H1 (cell line): ENCODE measurements at regions not wholly inside any gene's neighbourhood (a gene's known extent, or its start where the extent isn't known, plus 50 kb on each side); places are given as distances from the start of the nearest gene placed in this dataset.

Experiments used
- CTCF ChIA-PET: fragments of 300-600 bp; sonication (Branson Sonifier 250); formaldehyde crosslinking; loops from one replicate; lab custom pipeline; 2021; ENCODE audit not compliant: partially characterized antibody; lab: Charles Lee
- POLR2A ChIA-PET: fragments of 300-600 bp; sonication (Branson Sonifier 250); formaldehyde crosslinking; loops from one replicate; lab custom pipeline; 2021; ENCODE audit warnings: inconsistent platforms; ENCODE audit not compliant: partially characterized antibody; lab: Charles Lee
- DNase-seq, 2 experiments: peaks; one replicate each; pipeline versions ENCODE4 v3.0.0 to v3.0.0-alpha.2; 2010 to 2022; ENCODE audit warnings: low spot score in 2 of 2, low read depth in 1 of 2, mixed read lengths in 1 of 2
- FAIRE-seq: peaks from 2 replicates; lab custom pipeline; 2011; peaks lifted over from hg19 to GRCh38; lab: Jason Lieb, UNC
- H2AFZ ChIP-seq: 2 replicates; pipeline ENCODE4 v1.8.1; 2012; ENCODE audit warnings: low read length, inconsistent platforms
- H2AK5ac ChIP-seq: 2 replicates; pipeline ENCODE4 v1.6.1; 2013; ENCODE audit warnings: low read depth, low read length
- H2BK120ac ChIP-seq: replicated peaks from 2 replicates; pipeline ENCODE3; 2013; ENCODE audit warnings: low read depth, low read length, inconsistent platforms
- H2BK12ac ChIP-seq: 2 replicates; pipeline ENCODE4 v1.6.1; 2013; ENCODE audit warnings: low read depth, low read length
- H2BK15ac ChIP-seq: 2 replicates; pipeline ENCODE4 v1.6.1; 2013; ENCODE audit warnings: low read length
- H2BK20ac ChIP-seq: 2 replicates; pipeline ENCODE4 v1.6.1; 2013; ENCODE audit warnings: low read length
- H2BK5ac ChIP-seq: 2 replicates; pipeline ENCODE4 v1.6.1; 2013; ENCODE audit warnings: low read depth, low read length
- H3K14ac ChIP-seq: 2 replicates; pipeline ENCODE4 v1.6.1; 2013; ENCODE audit warnings: inconsistent platforms; ENCODE audit not compliant: insufficient read length
- H3K18ac ChIP-seq: 2 replicates; pipeline ENCODE4 v1.6.1; 2013; ENCODE audit warnings: low read length; ENCODE audit errors: extremely low read depth
- H3K23ac ChIP-seq: 2 replicates; pipeline ENCODE4 v1.6.1; 2013; ENCODE audit warnings: inconsistent platforms; ENCODE audit not compliant: insufficient read length
- H3K23me2 ChIP-seq: 2 replicates; pipeline ENCODE4 v1.6.1; 2013; ENCODE audit warnings: low read depth, low read length
- H3K27ac ChIP-seq: 2 replicates; pipeline ENCODE4 v1.6.1; 2011; ENCODE audit warnings: low read depth, low read length, inconsistent platforms
- H3K27me3 ChIP-seq, 4 experiments: replicated peaks in 1 of 4; 1 replicate in 1 of 4; 2 replicates in 3 of 4; pipeline versions ENCODE4 v1.6.1 to v1.8.1; 2011 to 2013; ENCODE audit warnings: low read length in 3 of 4, mild to moderate bottlenecking in 3 of 4, inconsistent platforms in 2 of 4, mixed read lengths in 2 of 4, moderate library complexity in 1 of 4; ENCODE audit not compliant: control insufficient read depth in 3 of 4, insufficient read depth in 3 of 4; ENCODE audit errors: extremely low read depth in 1 of 4
- H3K36me3 ChIP-seq, 4 experiments: 2 replicates each; pipeline versions ENCODE4 v1.6.1 to v1.8.1; 2011 to 2013; ENCODE audit warnings: mild to moderate bottlenecking in 4 of 4, low read length in 3 of 4, moderate library complexity in 2 of 4, control low read depth in 1 of 4, inconsistent platforms in 1 of 4; ENCODE audit not compliant: insufficient read depth in 4 of 4, control insufficient read depth in 2 of 4
- H3K4ac ChIP-seq: replicated peaks from 2 replicates; pipeline ENCODE3; 2013; ENCODE audit warnings: low read length, low read depth, mixed read lengths, inconsistent platforms; ENCODE audit not compliant: insufficient read length
- H3K4me1 ChIP-seq, 4 experiments: replicated peaks in 1 of 4; 1 replicate in 1 of 4; 2 replicates in 3 of 4; pipeline versions ENCODE4 v1.6.1 to v1.8.1; 2011 to 2013; ENCODE audit warnings: low read length in 3 of 4, inconsistent platforms in 2 of 4, mixed read lengths in 1 of 4; ENCODE audit not compliant: insufficient read depth in 4 of 4, control insufficient read depth in 3 of 4
- H3K4me2 ChIP-seq, 2 experiments: 2 replicates each; pipeline versions ENCODE4 v1.6.1 to v1.8.1; 2011 to 2013; ENCODE audit warnings: low read depth in 2 of 2, low read length in 2 of 2, control low read depth in 1 of 2, inconsistent platforms in 1 of 2, mild to moderate bottlenecking in 1 of 2; ENCODE audit not compliant: insufficient read depth in 1 of 2
- H3K4me3 ChIP-seq, 4 experiments: fragments of 200-600, 300-600 bp in 1 of 4; sonication (generic), shearing (Covaris generic), sonication (Bioruptor Twin) in 1 of 4; 2 replicates each; pipeline versions ENCODE4 v1.5.1 to v1.8.1; 2011 to 2016; ENCODE audit warnings: low read length in 4 of 4, low read depth in 3 of 4, control low read depth in 2 of 4, inconsistent platforms in 2 of 4, mild to moderate bottlenecking in 2 of 4, mixed read lengths in 1 of 4, moderate library complexity in 1 of 4; ENCODE audit not compliant: insufficient read depth in 2 of 4; ENCODE audit errors: extremely low read depth in 1 of 4
- H3K56ac ChIP-seq: replicated peaks from 2 replicates; pipeline ENCODE3; 2013; ENCODE audit warnings: low read depth, mild to moderate bottlenecking, mixed read lengths, low read length, inconsistent platforms; ENCODE audit not compliant: insufficient read length
- H3K79me1 ChIP-seq: 2 replicates; pipeline ENCODE4 v1.6.1; 2013; ENCODE audit warnings: low read depth, low read length, control low read depth
- H3K79me2 ChIP-seq, 2 experiments: 2 replicates each; pipeline versions ENCODE4 v1.6.1 to v1.8.1; 2012 to 2013; ENCODE audit warnings: low read length in 2 of 2, mild to moderate bottlenecking in 2 of 2, inconsistent platforms in 1 of 2; ENCODE audit not compliant: insufficient read depth in 2 of 2, control insufficient read depth in 1 of 2
- H3K9ac ChIP-seq, 4 experiments: replicated peaks in 1 of 4; 1 replicate in 1 of 4; 2 replicates in 3 of 4; pipeline versions ENCODE4 v1.6.1 to v1.8.1; 2011 to 2013; ENCODE audit warnings: low read depth in 3 of 4, low read length in 3 of 4, control low read depth in 2 of 4, mild to moderate bottlenecking in 2 of 4, moderate library complexity in 2 of 4, inconsistent platforms in 1 of 4; ENCODE audit errors: extremely low read depth in 1 of 4
- H3K9me3 ChIP-seq, 2 experiments: 2 replicates each; pipeline versions ENCODE4 v1.6.1 to v1.8.1; 2012 to 2013; ENCODE audit warnings: mild to moderate bottlenecking in 2 of 2, moderate library complexity in 2 of 2, control low read depth in 1 of 2, inconsistent platforms in 1 of 2, low read depth in 1 of 2, low read length in 1 of 2, mixed read lengths in 1 of 2; ENCODE audit not compliant: insufficient read depth in 2 of 2
- H4K20me1 ChIP-seq, 2 experiments: replicated peaks in 1 of 2; 2 replicates each; pipeline versions ENCODE3 to v1.8.1; 2011 to 2013; ENCODE audit warnings: inconsistent platforms in 2 of 2, low read length in 2 of 2, mild to moderate bottlenecking in 1 of 2; ENCODE audit not compliant: insufficient read depth in 2 of 2, control insufficient read depth in 1 of 2
- H4K5ac ChIP-seq: 2 replicates; pipeline ENCODE4 v1.6.1; 2013; ENCODE audit warnings: low read length, low read depth, mixed read lengths, inconsistent platforms; ENCODE audit not compliant: insufficient read length
- H4K8ac ChIP-seq: 2 replicates; pipeline ENCODE4 v1.8.0; 2013; ENCODE audit warnings: mild to moderate bottlenecking, moderate library complexity, low read length, inconsistent platforms; ENCODE audit not compliant: insufficient read depth; ENCODE audit errors: extremely low read depth
- H4K91ac ChIP-seq: replicated peaks from 2 replicates; pipeline ENCODE3; 2013; ENCODE audit warnings: low read length, mixed read lengths, inconsistent platforms; ENCODE audit not compliant: insufficient read length
- ATF2 ChIP-seq: IDR thresholded peaks from 2 replicates; pipeline ENCODE4 v1.6.1; 2012; ENCODE audit warnings: low read length, inconsistent platforms
- ATF3 ChIP-seq: IDR thresholded peaks from 2 replicates; pipeline ENCODE4 v1.6.1; 2011; ENCODE audit warnings: low read depth, mild to moderate bottlenecking, low read length; ENCODE audit not compliant: insufficient read depth
- CTBP2 ChIP-seq: IDR thresholded peaks from 2 replicates; pipeline ENCODE4 v1.7.0; 2011; ENCODE audit warnings: borderline replicate concordance, mild to moderate bottlenecking, moderate library complexity, mixed read lengths, low read length; ENCODE audit not compliant: insufficient read depth, insufficient read length
- FOSL1 ChIP-seq: IDR thresholded peaks from 2 replicates; pipeline ENCODE4 v1.6.1; 2011; ENCODE audit warnings: mild to moderate bottlenecking, low read depth, low read length, moderate library complexity; ENCODE audit not compliant: insufficient read depth
- KDM1A ChIP-seq: fragments of 200-600, 300-600 bp; sonication (generic); IDR thresholded peaks from 2 replicates; pipeline ENCODE4 v1.7.1; 2016; ENCODE audit warnings: mild to moderate bottlenecking, low read length, borderline replicate concordance
- PHF8 ChIP-seq: fragments of 200-600 bp; sonication (generic); conservative IDR thresholded peaks from 2 replicates; pipeline ENCODE4 v1.7.1; 2012; ENCODE audit warnings: low read depth, mild to moderate bottlenecking, inconsistent platforms, low read length, moderate library complexity
- POLR2A ChIP-seq, 2 experiments: IDR thresholded peaks; 1 replicate in 1 of 2; 2 replicates in 1 of 2; pipeline ENCODE4 v1.6.1; 2011; ENCODE audit warnings: low read depth in 2 of 2, low read length in 2 of 2, mild to moderate bottlenecking in 2 of 2; ENCODE audit errors: control extremely low read depth in 1 of 2
- RBBP5 ChIP-seq: IDR thresholded peaks from 2 replicates; pipeline ENCODE4 v1.7.1; 2012; ENCODE audit warnings: low read depth, mild to moderate bottlenecking, inconsistent platforms, low read length, moderate library complexity, borderline replicate concordance
- WGBS, 2 experiments: shearing (Covaris generic) in 1 of 2; methylation state at CpG; one replicate each; pipeline versions ENCODE4 v1.1.6 to v1.1.7; 2013 to 2015; ENCODE audit warnings: low lambda C conversion rate in 2 of 2, mixed read lengths in 2 of 2, inconsistent platforms in 1 of 2, low coverage in 1 of 2, missing lambda C conversion rate in 1 of 2; ENCODE audit not compliant: insufficient replicate concordance in 2 of 2, insufficient coverage in 1 of 2, insufficient read length in 1 of 2; ENCODE audit errors: extremely low coverage in 1 of 2, missing lambda C conversion rate in 1 of 2; 5-methylcytosine and 5-hydroxymethylcytosine counted together

GRCh38 chr2:38192976-38193375 is 117.0 kb upstream of the CYP1B1 start:
- Histone ChIP-seq H3K4ac (no peak overlapping the region), H4K91ac (no peak overlapping the region), H2BK120ac (no peak overlapping the region), H3K79me2 (no peaks in the 10 kb centered on the region), H2AK5ac (no peak overlapping the region), H3K4me1 (peaks cover 0 to 5% (median 3%) of the 10 kb centered on the region in 4 experiments; a peak in 4 of 7 replicates), H2BK5ac (no peak overlapping the region), H3K14ac (no peak overlapping the region), H3K9me3 (no peaks in the 10 kb centered on the region), H2BK12ac (no peak overlapping the region), H3K79me1 (no peaks in the 10 kb centered on the region), H2BK20ac (no peak overlapping the region), H3K27me3 (no peaks in the 10 kb centered on the region), H3K18ac (no peak overlapping the region), H3K4me3 (no peak overlapping the region), H2BK15ac (no peak overlapping the region), H2AFZ (0 out of 2 replicates have a peak overlapping the region, but pooled peaks have one; percentile 16), H3K56ac (no peak overlapping the region), H3K4me2 (no peak overlapping the region), H4K8ac (no peak overlapping the region), H3K36me3 (no peaks in the 10 kb centered on the region), H3K9ac (no peak overlapping the region), H4K5ac (no peak overlapping the region), H3K23me2 (no peaks in the 10 kb centered on the region), H3K27ac (no peak overlapping the region), H3K23ac (no peak overlapping the region), H4K20me1 (no peaks in the 10 kb centered on the region)
- CTCF ChIA-PET = interaction anchor here (0.8 to 1.0 kb wide), 2 partner anchors 11 to 80 kb away, joined by 3 to 4 read pairs; no protein-coding TSS in a partner anchor
- DNase-seq (no peak), FAIRE-seq (no peak)
- WGBS, 2 experiments = 68% methylated on average over 3 of the region's 3 CpGs; no CpG with 5 or more reads in 1 of the 2 experiments
- POLR2A ChIA-PET = interaction anchor here (0.6 kb wide), 1 partner anchor 299 kb away, joined by 5 read pairs; no protein-coding TSS in a partner anchor
- TF ChIP-seq RBBP5 (no peak), ATF2 (no peak), POLR2A (IDR thresholded peaks at IDR 0.05; ENCODE audit: control extremely low read depth in 1 of 2, low read depth in 2 of 2, low read length in 2 of 2) (no peak), CTBP2 (no peak), FOSL1 (no peak), PHF8 (no peak), ATF3 (no peak), KDM1A (no peak)
